HepG2 (cell line): ENCODE measurements at regions not wholly inside any gene's neighbourhood (a gene's known extent, or its start where the extent isn't known, plus 50 kb on each side); places are given as distances from the start of the nearest gene placed in this dataset.

Experiments used
- ATAC-seq: fragments of 200-7000 bp; cut with Tn5 transposase; 3 replicates; pipeline ENCODE4 v1.9.1; 2020; ENCODE audit warnings: mild to moderate bottlenecking, moderate library complexity
- BruUV-seq: library from RNA; stranded (reverse); fragments of 400-500 nt; replicated peaks from 2 replicates; lab custom pipeline; 2021; lab: Mats Ljungman, UMichigan
- CTCF ChIA-PET: fragments of 300-600 bp; formaldehyde crosslinking; extraction: SDS; loops from one replicate; lab custom pipeline; 2021; ENCODE audit warnings: low total read pairs, inconsistent platforms, low intra/inter-chr PET ratio; lab: Yijun Ruan, JAX
- POLR2A ChIA-PET: fragments of 350-600 bp; sonication (Branson Sonifier 250); formaldehyde crosslinking; loops from one replicate; lab custom pipeline; 2020; ENCODE audit warnings: antibody characterized with exemption, inconsistent platforms; lab: Yijun Ruan, JAX
- DNase-seq: peaks from one replicate; pipeline ENCODE4 v3.0.0-alpha.2; 2015; ENCODE audit warnings: low spot score
- FAIRE-seq: peaks from 3 replicates; lab custom pipeline; 2011; peaks lifted over from hg19 to GRCh38; lab: Jason Lieb, UNC
- H2AFZ ChIP-seq: one replicate; pipeline ENCODE4 v1.6.1; 2011; ENCODE audit warnings: low read length, inconsistent platforms
- H3K27ac ChIP-seq: fragments of 300-600 bp; 3 replicates; pipeline ENCODE4 v1.8.0; 2011; ENCODE audit warnings: mixed run types, mild to moderate bottlenecking, mixed read lengths, low read length, inconsistent platforms; ENCODE audit not compliant: insufficient read depth; ENCODE audit errors: extremely low read length
- H3K27me3 ChIP-seq, 2 experiments: fragments of 200-600 bp in 1 of 2; 2 replicates in 1 of 2; 3 replicates in 1 of 2; pipeline versions ENCODE4 v1.6.0 to v1.8.0; 2011; ENCODE audit warnings: low read length in 2 of 2, mild to moderate bottlenecking in 2 of 2, moderate library complexity in 2 of 2, inconsistent platforms in 1 of 2; ENCODE audit not compliant: insufficient read depth in 2 of 2, control insufficient read depth in 1 of 2
- H3K36me3 ChIP-seq, 2 experiments: fragments of 200-600 bp in 1 of 2; replicated peaks in 1 of 2; 2 replicates in 1 of 2; 3 replicates in 1 of 2; pipeline versions ENCODE4 v1.5.1 to v1.8.0; 2011; ENCODE audit warnings: low read length in 2 of 2, inconsistent platforms in 1 of 2; ENCODE audit not compliant: insufficient read depth in 2 of 2, control insufficient read depth in 1 of 2
- H3K4me1 ChIP-seq: 2 replicates; pipeline ENCODE4 v1.5.1; 2012; ENCODE audit warnings: low read length, inconsistent platforms; ENCODE audit not compliant: insufficient read depth
- H3K4me2 ChIP-seq: 2 replicates; pipeline ENCODE4 v1.6.0; 2011; ENCODE audit warnings: low read depth, low read length, inconsistent platforms
- H3K4me3 ChIP-seq, 3 experiments: fragments of 200-600 bp in 1 of 3; sonication (generic), shearing (Covaris generic) in 1 of 3; replicated peaks in 1 of 3; 2 replicates each; pipeline ENCODE4 v1.5.1; 2011 to 2016; ENCODE audit warnings: low read length in 3 of 3, inconsistent platforms in 2 of 3, low read depth in 2 of 3, mild to moderate bottlenecking in 2 of 3, control low read depth in 1 of 3, mixed read lengths in 1 of 3; ENCODE audit not compliant: insufficient read depth in 1 of 3
- H3K79me2 ChIP-seq: one replicate; pipeline ENCODE4 v1.6.1; 2011; ENCODE audit warnings: low read length, inconsistent platforms; ENCODE audit not compliant: insufficient read depth
- H3K9ac ChIP-seq: 2 replicates; pipeline ENCODE4 v1.6.0; 2011; ENCODE audit warnings: mild to moderate bottlenecking, low read depth, low read length, inconsistent platforms; ENCODE audit not compliant: insufficient read depth
- H3K9me3 ChIP-seq: 2 replicates; pipeline ENCODE4 v1.5.1; 2012; ENCODE audit warnings: mild to moderate bottlenecking, low read length
- H4K20me1 ChIP-seq: 2 replicates; pipeline ENCODE4 v1.6.0; 2011; ENCODE audit warnings: inconsistent platforms, mild to moderate bottlenecking, low read length, moderate library complexity; ENCODE audit not compliant: insufficient read depth
- ASH2L ChIP-seq: fragments of 300-600, 200-600 bp; sonication (generic); IDR thresholded peaks from 2 replicates; pipeline ENCODE4 v1.7.0; 2017; ENCODE audit warnings: low read depth, mild to moderate bottlenecking, moderate library complexity, mixed read lengths, low read length; ENCODE audit not compliant: insufficient read length
- DPF2 ChIP-seq: sonication (generic); formaldehyde crosslinking; IDR thresholded peaks from 2 replicates; pipeline ENCODE4 v1.4.0; 2020; ENCODE audit warnings: mild to moderate bottlenecking, low read depth, missing genetic modification reagents, borderline replicate concordance
- FOXA1 ChIP-seq, 2 experiments: fragments of 450-650 bp in 1 of 2; sonication (generic) in 1 of 2; formaldehyde crosslinking in 1 of 2; IDR thresholded peaks; 2 replicates each; pipeline versions ENCODE4 v1.4.0 to v1.6.1; 2016 to 2020; ENCODE audit warnings: missing genetic modification reagents in 1 of 2
- NKX3-1 ChIP-seq: sonication (generic); formaldehyde crosslinking; IDR thresholded peaks from 2 replicates; pipeline ENCODE4 v1.5.0; 2020; ENCODE audit warnings: missing genetic modification reagents
- NR2F6 ChIP-seq, 2 experiments: IDR thresholded peaks; 2 replicates each; pipeline ENCODE4 v1.6.1; 2016; ENCODE audit warnings: antibody characterized with exemption in 1 of 2, mild to moderate bottlenecking in 1 of 2
- RXRB ChIP-seq: IDR thresholded peaks from 2 replicates; pipeline ENCODE4 v1.6.1; 2016; ENCODE audit warnings: borderline replicate concordance, missing genetic modification reagents, missing compliant biosample characterization
- ZC3H13 ChIP-seq: sonication (generic); formaldehyde crosslinking; IDR thresholded peaks from 2 replicates; pipeline ENCODE4 v1.8.1; 2023; ENCODE audit warnings: mild to moderate bottlenecking, missing genetic modification reagents, moderate library complexity
- ZFAT ChIP-seq: sonication (generic); formaldehyde crosslinking; conservative IDR thresholded peaks from 2 replicates; pipeline ENCODE4 v1.8.1; 2023; ENCODE audit warnings: missing genetic modification reagents, inconsistent platforms
- ZNF20 ChIP-seq: sonication (generic); formaldehyde crosslinking; IDR thresholded peaks from 2 replicates; pipeline ENCODE4 v1.4.0; 2020; ENCODE audit warnings: mild to moderate bottlenecking, moderate library complexity, missing genetic modification reagents
- ZNF468 ChIP-seq: sonication (generic); formaldehyde crosslinking; IDR thresholded peaks from 2 replicates; pipeline ENCODE4 v1.8.0; 2022; ENCODE audit warnings: mild to moderate bottlenecking, moderate library complexity, missing genetic modification reagents
- WGBS: methylation state at CpG from one replicate; pipeline ENCODE4 v1.1.6; 2017; ENCODE audit warnings: low lambda C conversion rate; 5-methylcytosine and 5-hydroxymethylcytosine counted together
- in situ Hi-C: cut with HindIII; loops from 2 replicates; pipeline ENCODE4 v1.10.0; 2017; ENCODE audit warnings: low pct_unique_long_range_greater_than_20kb; ENCODE audit not compliant: extremely low pct_ligation_motif_present
- intact Hi-C: fragments of 100-400 bp; cut with micrococcal nuclease; formaldehyde crosslinking; loops from one replicate; pipeline ENCODE4 v1.10.0; 2022; ENCODE audit not compliant: unreplicated experiment
- TF ChIP-seq, protein P1 (sequence below): sonication (generic); formaldehyde crosslinking; IDR thresholded peaks from 2 replicates; pipeline ENCODE4 v1.5.0; 2020; ENCODE audit warnings: mild to moderate bottlenecking, missing genetic modification reagents
- TF ChIP-seq, protein P2 (sequence below): sonication (generic); formaldehyde crosslinking; IDR thresholded peaks from 2 replicates; pipeline ENCODE4 v1.4.0; 2020; ENCODE audit warnings: missing genetic modification reagents, borderline replicate concordance
- TF ChIP-seq, protein P3 (sequence below): IDR thresholded peaks from 2 replicates; pipeline ENCODE4 v1.6.1; 2016; ENCODE audit warnings: low read depth, borderline replicate concordance
- TF ChIP-seq, protein P4 (sequence below): sonication (generic); formaldehyde crosslinking; IDR thresholded peaks from 2 replicates; pipeline ENCODE4 v1.4.0; 2020; ENCODE audit warnings: mild to moderate bottlenecking, missing genetic modification reagents

DNA sequence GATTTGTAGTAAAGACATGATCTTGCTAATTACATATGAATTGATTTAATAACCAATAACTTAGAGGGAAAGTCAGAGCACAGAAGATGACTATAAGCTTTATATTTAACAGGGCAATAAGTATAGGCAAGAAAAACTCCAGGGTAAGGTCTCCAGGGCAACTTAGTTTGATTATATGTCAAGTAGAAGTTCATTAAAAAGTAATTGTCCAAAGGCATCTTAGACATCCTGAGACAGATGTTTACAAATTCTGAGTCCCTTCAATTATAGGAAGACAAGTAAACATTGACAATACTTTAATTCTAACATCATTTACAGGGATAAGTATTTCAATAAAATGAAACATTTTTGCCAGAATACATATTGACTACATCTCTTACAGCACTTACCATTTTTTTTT lies 416.0 kb downstream of the RAP2B start:
- CTCF ChIA-PET = no interaction called here
- ATAC-seq = no peak
- in situ Hi-C loops = no loop called here

DNA sequence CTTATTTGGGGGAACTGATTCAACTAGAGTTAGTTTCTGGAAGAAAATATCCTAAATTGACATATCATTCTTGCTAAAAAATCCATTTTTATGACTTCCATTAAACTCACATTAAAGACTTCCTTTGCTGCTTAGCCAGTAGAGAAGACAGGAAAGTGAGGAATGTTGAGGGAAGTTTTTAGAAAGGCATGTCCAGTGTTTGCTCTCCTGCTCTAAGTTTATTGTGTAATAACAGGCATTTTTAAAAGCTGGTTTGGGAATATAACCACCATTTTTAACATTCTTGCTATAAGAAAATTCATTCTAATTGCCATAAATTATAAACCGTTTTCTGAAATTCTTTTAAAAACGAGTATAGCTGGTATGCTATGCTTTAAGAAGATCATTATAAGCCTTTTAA lies 428.0 kb downstream of the RAP2B start:
- no peaks in the 10 kb centered on the region for H3K79me2 ChIP-seq
- DNase-seq = no peak
- FAIRE-seq = no peak
- ATAC-seq = no peak
- no peak overlapping the region for H3K4me2 ChIP-seq
- ChIA-PET POLR2A (no interaction called here), CTCF (no interaction called here)
- H4K20me1 ChIP-seq = no peaks in the 10 kb centered on the region
- no peak overlapping the region for H3K27ac ChIP-seq
- no TSS peak for BruUV-seq
- in situ Hi-C loops = loop anchor here (10.0 kb wide), 1 partner anchor 565 kb away; no protein-coding TSS in a partner anchor
- intact Hi-C loops = no loop called here
- no peaks in the 10 kb centered on the region for H3K9me3 ChIP-seq
- H3K27me3 ChIP-seq = no peaks in the 10 kb centered on the region
- no peak overlapping the region for H3K4me3 ChIP-seq
- no peaks in the 10 kb centered on the region for H3K4me1 ChIP-seq
- 1% methylated on average over 2 of the region's 2 CpGs for WGBS
- no peak overlapping the region for H2AFZ ChIP-seq
- H3K36me3 ChIP-seq = no peaks in the 10 kb centered on the region
- H3K9ac ChIP-seq = no peak overlapping the region
- TF ChIP-seq RXRB (CRISPR knock-in tag) (no peak), FOXA1 (IDR thresholded peaks at IDR 0.05) (no peak), FOXA1 (CRISPR knock-in tag; IDR thresholded peaks at IDR 0.05) (no peak), DPF2 (CRISPR knock-in tag) (no peak), ASH2L (no peak), NKX3-1 (CRISPR knock-in tag) (no peak), ZNF20 (CRISPR knock-in tag) (no peak), NR2F6 (IDR thresholded peaks at IDR 0.05) (no peak), NR2F6 (CRISPR knock-in tag; IDR thresholded peaks at IDR 0.05) (no peak), ZNF468 (CRISPR knock-in tag) (no peak), ZFAT (CRISPR knock-in tag) (no peak)
- TF ChIP-seq, protein P1, sequence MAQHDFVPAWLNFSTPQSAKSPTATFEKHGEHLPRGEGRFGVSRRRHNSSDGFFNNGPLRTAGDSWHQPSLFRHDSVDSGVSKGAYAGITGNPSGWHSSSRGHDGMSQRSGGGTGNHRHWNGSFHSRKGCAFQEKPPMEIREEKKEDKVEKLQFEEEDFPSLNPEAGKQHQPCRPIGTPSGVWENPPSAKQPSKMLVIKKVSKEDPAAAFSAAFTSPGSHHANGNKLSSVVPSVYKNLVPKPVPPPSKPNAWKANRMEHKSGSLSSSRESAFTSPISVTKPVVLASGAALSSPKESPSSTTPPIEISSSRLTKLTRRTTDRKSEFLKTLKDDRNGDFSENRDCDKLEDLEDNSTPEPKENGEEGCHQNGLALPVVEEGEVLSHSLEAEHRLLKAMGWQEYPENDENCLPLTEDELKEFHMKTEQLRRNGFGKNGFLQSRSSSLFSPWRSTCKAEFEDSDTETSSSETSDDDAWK (CRISPR knock-in tag) = no peak
- TF ChIP-seq, protein P2, sequence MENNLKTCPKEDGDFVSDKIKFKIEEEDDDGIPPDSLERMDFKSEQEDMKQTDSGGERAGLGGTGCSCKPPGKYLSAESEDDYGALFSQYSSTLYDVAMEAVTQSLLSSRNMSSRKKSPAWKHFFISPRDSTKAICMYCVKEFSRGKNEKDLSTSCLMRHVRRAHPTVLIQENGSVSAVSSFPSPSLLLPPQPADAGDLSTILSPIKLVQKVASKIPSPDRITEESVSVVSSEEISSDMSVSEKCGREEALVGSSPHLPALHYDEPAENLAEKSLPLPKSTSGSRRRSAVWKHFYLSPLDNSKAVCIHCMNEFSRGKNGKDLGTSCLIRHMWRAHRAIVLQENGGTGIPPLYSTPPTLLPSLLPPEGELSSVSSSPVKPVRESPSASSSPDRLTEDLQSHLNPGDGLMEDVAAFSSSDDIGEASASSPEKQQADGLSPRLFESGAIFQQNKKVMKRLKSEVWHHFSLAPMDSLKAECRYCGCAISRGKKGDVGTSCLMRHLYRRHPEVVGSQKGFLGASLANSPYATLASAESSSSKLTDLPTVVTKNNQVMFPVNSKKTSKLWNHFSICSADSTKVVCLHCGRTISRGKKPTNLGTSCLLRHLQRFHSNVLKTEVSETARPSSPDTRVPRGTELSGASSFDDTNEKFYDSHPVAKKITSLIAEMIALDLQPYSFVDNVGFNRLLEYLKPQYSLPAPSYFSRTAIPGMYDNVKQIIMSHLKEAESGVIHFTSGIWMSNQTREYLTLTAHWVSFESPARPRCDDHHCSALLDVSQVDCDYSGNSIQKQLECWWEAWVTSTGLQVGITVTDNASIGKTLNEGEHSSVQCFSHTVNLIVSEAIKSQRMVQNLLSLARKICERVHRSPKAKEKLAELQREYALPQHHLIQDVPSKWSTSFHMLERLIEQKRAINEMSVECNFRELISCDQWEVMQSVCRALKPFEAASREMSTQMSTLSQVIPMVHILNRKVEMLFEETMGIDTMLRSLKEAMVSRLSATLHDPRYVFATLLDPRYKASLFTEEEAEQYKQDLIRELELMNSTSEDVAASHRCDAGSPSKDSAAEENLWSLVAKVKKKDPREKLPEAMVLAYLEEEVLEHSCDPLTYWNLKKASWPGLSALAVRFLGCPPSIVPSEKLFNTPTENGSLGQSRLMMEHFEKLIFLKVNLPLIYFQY (CRISPR knock-in tag) = no peak
- TF ChIP-seq, protein P3, sequence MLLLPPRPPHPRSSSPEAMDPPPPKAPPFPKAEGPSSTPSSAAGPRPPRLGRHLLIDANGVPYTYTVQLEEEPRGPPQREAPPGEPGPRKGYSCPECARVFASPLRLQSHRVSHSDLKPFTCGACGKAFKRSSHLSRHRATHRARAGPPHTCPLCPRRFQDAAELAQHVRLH (CRISPR knock-in tag) = no peak
- TF ChIP-seq, protein P4, sequence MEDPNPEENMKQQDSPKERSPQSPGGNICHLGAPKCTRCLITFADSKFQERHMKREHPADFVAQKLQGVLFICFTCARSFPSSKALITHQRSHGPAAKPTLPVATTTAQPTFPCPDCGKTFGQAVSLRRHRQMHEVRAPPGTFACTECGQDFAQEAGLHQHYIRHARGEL (CRISPR knock-in tag) = no peak

More for the DNA sequence above, 416.0 kb downstream of the RAP2B start:
- no peaks in the 10 kb centered on the region for H3K9me3 ChIP-seq
- POLR2A ChIA-PET = no interaction called here
- no peak for FAIRE-seq
- BruUV-seq = no TSS peak
- no peak for TF ChIP-seq ZC3H13 (CRISPR knock-in tag)
- TF ChIP-seq, all 625 proteins: peak for 0
- Histone ChIP-seq H3K4me1 (no peaks in the 10 kb centered on the region), H2AFZ (no peak overlapping the region), H3K79me2 (no peaks in the 10 kb centered on the region), H3K9ac (no peak overlapping the region), H3K4me2 (no peak overlapping the region), H3K36me3 (no peaks in the 10 kb centered on the region), H3K4me3 (no peak overlapping the region), H4K20me1 (no peaks in the 10 kb centered on the region), H3K27me3 (no peaks in the 10 kb centered on the region), H3K27ac (no peak overlapping the region)
- intact Hi-C loops = no loop called here
- DNase-seq = no peak
